ENCODE measurements at regions not wholly inside any gene's neighbourhood (a gene's known extent, or its start where the extent isn't known, plus 50 kb on each side); places are given as distances from the start of the nearest gene placed in this dataset.
"Not testable (repeated sequence)": the region's sequence is repeated elsewhere in the genome, so short reads cannot be mapped to it uniquely, and the experiment has no call there.

DNA sequence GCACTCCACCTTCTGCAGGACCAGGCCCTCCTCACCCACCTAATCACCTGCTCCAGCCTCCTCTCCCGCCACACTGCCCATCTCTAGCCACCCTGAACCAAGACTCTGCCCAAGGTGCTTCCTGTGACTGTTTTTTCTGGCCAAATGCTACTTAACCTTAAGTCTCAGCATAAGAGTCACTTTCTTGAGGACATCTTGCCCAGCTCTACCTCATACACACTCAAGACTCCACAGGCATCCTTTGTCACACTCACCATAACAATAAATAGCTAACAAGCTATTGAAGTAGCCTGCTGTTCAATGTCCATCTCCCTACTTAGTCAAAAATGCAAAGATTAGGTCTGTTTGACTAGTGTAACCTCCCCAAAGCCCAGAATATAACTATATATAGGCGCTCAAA, 455.4 kb upstream of the NFE2L3 start:
- no peak for TF ChIP-seq POLR2AphosphoS5 (IDR thresholded peaks at IDR 0.05)
- no peak for TF ChIP-seq POLR2A (IDR thresholded peaks at IDR 0.05)
- TF ChIP-seq, protein P1, sequence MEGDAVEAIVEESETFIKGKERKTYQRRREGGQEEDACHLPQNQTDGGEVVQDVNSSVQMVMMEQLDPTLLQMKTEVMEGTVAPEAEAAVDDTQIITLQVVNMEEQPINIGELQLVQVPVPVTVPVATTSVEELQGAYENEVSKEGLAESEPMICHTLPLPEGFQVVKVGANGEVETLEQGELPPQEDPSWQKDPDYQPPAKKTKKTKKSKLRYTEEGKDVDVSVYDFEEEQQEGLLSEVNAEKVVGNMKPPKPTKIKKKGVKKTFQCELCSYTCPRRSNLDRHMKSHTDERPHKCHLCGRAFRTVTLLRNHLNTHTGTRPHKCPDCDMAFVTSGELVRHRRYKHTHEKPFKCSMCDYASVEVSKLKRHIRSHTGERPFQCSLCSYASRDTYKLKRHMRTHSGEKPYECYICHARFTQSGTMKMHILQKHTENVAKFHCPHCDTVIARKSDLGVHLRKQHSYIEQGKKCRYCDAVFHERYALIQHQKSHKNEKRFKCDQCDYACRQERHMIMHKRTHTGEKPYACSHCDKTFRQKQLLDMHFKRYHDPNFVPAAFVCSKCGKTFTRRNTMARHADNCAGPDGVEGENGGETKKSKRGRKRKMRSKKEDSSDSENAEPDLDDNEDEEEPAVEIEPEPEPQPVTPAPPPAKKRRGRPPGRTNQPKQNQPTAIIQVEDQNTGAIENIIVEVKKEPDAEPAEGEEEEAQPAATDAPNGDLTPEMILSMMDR (IDR thresholded peaks at IDR 0.05), result no peak
- Histone ChIP-seq H3K27me3 (no peaks in the 10 kb centered on the region), H3K4me1 (no peaks in the 10 kb centered on the region), H3K4me3 (no peak overlapping the region), H3K36me3 (no peaks in the 10 kb centered on the region), H3K27ac (no peak overlapping the region), H3K9me3 (no peaks in the 10 kb centered on the region)
- DNase-seq (ENCODE audit: low spot score in 2 of 2), result no peak
- intact Hi-C loops (cut with DNase I; ENCODE audit: low total_unique reads), result no loop called here

DNA sequence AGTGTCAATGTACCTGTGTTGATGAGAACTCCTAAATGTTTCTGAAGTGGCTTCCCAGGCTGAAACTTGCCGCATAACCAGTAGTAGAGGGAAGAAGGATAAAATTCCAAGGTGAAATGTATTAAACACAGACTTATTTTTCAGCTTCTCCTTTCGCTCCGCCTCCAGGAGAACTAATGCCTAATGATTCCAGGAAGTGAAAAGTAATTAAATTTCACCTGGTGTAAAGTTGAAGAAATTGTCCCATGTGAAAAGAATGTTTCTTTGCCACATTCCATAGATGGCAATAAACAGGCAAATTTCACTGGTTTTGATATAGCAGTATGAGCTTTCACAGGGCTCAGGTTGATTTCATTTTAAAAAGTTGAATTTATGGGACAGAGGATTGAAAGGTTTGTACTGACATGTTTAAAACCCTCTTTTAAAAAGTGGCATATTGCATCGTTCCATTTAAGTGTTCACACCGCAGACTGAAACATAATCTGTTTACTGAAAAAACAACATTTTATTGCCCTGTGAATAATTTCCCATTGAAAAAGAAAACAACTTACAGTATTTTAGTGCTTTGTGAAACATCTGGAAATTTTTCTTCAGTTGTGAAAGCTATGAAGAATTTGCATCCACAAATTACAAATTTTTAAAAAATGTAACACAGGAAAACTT, 453.4 kb upstream of the NFE2L3 start:
- H3K9me3 ChIP-seq, result no peaks in the 10 kb centered on the region
- no peak for DNase-seq (ENCODE audit: low spot score in 2 of 2)
- TF ChIP-seq, protein P1 (IDR thresholded peaks at IDR 0.05), result no peak
- TF ChIP-seq POLR2AphosphoS5 (IDR thresholded peaks at IDR 0.05) (no peak), POLR2A (IDR thresholded peaks at IDR 0.05) (no peak)
- H3K4me1 ChIP-seq, result no peaks in the 10 kb centered on the region
- intact Hi-C loops (cut with DNase I; ENCODE audit: low total_unique reads), result no loop called here
- H3K27me3 ChIP-seq, result no peaks in the 10 kb centered on the region
- H3K36me3 ChIP-seq, result no peaks in the 10 kb centered on the region
- H3K4me3 ChIP-seq, result no peak overlapping the region
- H3K27ac ChIP-seq, result no peak overlapping the region

DNA sequence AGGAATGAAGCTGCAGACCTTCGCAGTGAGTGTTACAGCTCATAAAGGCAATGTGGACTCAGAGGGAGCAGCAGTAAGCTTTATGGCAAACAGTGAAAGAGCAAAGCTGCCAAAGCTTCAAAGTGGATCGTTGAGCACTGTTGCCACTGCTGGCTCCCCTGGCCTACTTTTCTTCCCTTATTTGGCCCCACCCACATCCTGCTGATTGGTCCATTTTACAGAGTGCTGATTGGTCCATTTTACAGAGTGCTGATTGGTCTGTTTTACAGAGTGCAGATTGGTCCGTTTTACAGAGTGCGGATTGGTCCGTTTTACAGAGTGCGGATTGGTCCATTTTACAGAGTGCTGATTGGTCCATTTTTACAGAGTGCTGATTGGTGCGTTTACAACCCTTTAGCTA, 451.9 kb upstream of the NFE2L3 start:
- intact Hi-C loops (cut with DNase I; ENCODE audit: low total_unique reads); H3K9me3 ChIP-seq; H3K4me3 ChIP-seq; H3K4me1 ChIP-seq; DNase-seq (ENCODE audit: low spot score in 2 of 2); H3K27me3 ChIP-seq; H3K27ac ChIP-seq; H3K36me3 ChIP-seq: not testable (repeated sequence)

DNA sequence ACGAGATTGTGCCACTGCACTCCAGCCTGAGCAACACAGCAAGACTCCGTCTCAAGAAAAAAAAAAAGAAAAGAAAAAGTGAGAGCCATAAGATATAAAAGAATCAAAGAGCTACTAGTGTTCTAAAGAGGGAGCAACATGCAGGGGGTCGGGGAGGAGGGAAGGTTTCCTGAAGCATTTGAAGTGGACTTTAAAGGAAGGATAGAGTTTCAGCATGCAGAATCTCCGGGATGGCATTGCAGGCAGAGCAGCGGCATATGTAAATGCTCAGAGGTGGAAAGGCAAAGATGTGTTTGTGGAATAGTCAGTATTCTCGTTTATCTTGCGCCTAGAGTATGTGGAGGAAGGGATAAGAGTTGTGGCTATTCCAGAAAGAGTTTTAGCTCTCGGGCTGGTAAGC, 447.6 kb upstream of the NFE2L3 start:
- TF ChIP-seq, protein P1 (IDR thresholded peaks at IDR 0.05), result no peak
- TF ChIP-seq POLR2A (IDR thresholded peaks at IDR 0.05), result no peak
- TF ChIP-seq POLR2AphosphoS5 (IDR thresholded peaks at IDR 0.05), result no peak
- DNase-seq (ENCODE audit: low spot score in 2 of 2), result no peak
- intact Hi-C loops (cut with DNase I; ENCODE audit: low total_unique reads), result no loop called here
- Histone ChIP-seq H3K4me1 (no peaks in the 10 kb centered on the region), H3K9me3 (no peaks in the 10 kb centered on the region), H3K36me3 (no peaks in the 10 kb centered on the region), H3K27me3 (no peaks in the 10 kb centered on the region), H3K27ac (no peak overlapping the region), H3K4me3 (no peak overlapping the region)

DNA sequence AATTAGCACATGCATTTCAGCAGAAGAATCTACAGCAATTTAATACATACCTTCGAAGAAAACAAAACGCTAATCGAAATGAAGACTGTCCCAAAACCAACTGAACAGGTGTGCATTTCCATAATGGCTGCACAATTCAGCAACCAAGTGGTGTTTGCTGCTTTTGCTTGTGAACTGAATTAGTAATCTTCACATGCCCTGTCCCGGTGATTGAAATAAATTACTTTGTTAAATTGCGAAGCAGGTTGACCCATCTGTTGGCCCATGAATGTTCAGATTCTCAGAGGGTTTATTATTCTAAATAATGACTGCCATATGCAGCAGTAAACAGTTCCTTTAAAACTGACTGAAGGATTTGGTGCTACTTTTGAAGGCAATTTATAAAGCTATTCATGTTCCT, 445.2 kb upstream of the NFE2L3 start:
- no peak for DNase-seq (ENCODE audit: low spot score in 2 of 2)
- no peaks in the 10 kb centered on the region for H3K27me3 ChIP-seq
- H3K4me3 ChIP-seq, result no peak overlapping the region
- no peak for TF ChIP-seq POLR2AphosphoS5 (IDR thresholded peaks at IDR 0.05)
- no peak for TF ChIP-seq POLR2A (IDR thresholded peaks at IDR 0.05)
- TF ChIP-seq, protein P1 (IDR thresholded peaks at IDR 0.05), result no peak
- intact Hi-C loops (cut with DNase I; ENCODE audit: low total_unique reads), result no loop called here
- H3K36me3 ChIP-seq, result no peaks in the 10 kb centered on the region
- H3K27ac ChIP-seq, result no peak overlapping the region
- no peaks in the 10 kb centered on the region for H3K4me1 ChIP-seq
- H3K9me3 ChIP-seq, result no peaks in the 10 kb centered on the region

Measured in breast epithelium (tissue), 4 donors.